G401 (cell line): ENCODE measurements at regions not wholly inside any gene's neighbourhood (a gene's known extent, or its start where the extent isn't known, plus 50 kb on each side); places are given as distances from the start of the nearest gene placed in this dataset.

ENCODE experiments used
- DNase-seq: peaks from one replicate; pipeline ENCODE4 v3.0.0-alpha.2; 2015; ENCODE audit warnings: low spot score
- in situ Hi-C: cut with HindIII; loops from 2 replicates; pipeline ENCODE4 v1.10.0; 2016; ENCODE audit warnings: low sequenced_read_pairs, mixed read lengths

GRCh38 chr7:41842956-41843355 is 140.1 kb upstream of the INHBA start:
- in situ Hi-C loops: no loop called here
- no peak for DNase-seq

GRCh38 chr7:41837916-41838315 is 135.0 kb upstream of the INHBA start:
- in situ Hi-C loops: no loop called here
- DNase-seq: no peak

DNA sequence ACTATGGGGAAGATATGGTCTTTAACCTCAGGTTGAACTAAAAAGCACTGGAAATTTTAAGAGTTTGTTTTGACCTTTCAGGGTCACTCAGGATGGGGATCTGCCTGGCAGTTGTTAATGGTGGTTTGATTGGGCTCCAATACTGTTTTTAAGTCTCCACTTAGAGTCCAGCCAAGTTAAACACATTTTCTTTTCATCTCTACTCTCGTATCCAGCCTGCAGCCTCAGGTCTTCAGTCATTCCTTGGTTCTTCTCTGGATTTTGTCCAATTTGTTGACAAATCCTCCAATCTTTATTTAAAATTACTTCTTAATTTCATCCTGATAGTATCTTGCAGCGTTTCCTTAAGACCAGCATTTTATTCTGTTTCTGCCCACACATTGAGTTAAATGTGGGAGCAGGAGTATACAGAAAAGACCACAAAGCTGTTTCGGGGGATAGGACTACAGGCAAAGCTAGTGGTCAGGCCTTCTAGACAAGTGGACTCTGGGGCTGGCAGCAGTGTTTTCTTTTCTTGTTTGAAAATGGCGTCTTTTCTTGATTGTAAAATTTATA is 133.2 kb upstream of the INHBA start:
- in situ Hi-C loops: no loop called here
- DNase-seq: no peak

DNA sequence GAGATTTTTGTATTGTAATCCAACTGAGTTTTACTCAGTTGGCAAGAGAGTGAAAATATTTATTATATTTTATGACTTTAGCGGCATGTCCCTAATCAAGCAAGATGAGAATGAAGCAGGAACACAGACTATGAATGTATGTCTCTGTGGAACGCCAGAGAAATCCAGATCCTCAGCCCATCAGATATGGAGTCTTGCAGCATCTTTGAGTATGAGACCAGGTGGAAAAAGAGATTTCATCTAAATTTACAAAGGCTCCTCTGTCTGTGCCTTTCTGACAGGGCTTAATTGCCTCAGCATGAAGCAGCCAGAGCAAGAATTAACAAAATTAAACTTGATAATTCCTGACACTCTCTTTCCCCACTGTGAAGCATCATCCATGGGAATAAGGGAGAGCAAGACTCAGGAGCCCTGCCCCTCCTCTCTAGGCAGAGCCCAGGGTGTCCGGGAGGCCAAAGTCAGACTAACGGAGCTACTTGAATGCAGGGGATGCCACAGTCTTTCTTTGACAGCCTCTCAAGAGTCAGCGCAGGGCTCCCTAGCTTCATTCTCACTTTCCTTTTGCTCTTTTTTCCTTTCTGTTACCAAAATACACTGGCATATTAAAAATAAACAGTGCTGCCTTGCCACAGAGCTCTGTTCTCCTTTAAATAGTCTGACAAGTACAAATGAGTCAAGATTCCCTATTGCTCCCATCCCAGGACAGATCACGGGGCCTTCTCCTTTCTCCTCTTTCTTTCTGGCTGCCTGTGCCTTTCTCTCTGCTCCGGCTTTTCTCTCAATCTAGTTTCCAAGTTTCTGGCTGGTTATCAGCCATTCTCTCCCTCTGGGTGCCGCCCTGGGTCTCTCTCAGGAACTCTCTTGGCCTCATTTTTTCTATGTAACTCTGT is 132.2 kb upstream of the INHBA start:
- in situ Hi-C loops: no loop called here
- no peak for DNase-seq

GRCh38 chr7:41832941-41833340 is 130.1 kb upstream of the INHBA start:
- in situ Hi-C loops: no loop called here
- DNase-seq: no peak

- no peak for DNase-seq
- in situ Hi-C loops: no loop called here
Observed at GRCh38 chr7:41830271-41830670, 127.4 kb upstream of the INHBA start.

GRCh38 chr7:41828911-41829310 is 126.0 kb upstream of the INHBA start:
- in situ Hi-C loops: no loop called here
- no peak for DNase-seq

DNA sequence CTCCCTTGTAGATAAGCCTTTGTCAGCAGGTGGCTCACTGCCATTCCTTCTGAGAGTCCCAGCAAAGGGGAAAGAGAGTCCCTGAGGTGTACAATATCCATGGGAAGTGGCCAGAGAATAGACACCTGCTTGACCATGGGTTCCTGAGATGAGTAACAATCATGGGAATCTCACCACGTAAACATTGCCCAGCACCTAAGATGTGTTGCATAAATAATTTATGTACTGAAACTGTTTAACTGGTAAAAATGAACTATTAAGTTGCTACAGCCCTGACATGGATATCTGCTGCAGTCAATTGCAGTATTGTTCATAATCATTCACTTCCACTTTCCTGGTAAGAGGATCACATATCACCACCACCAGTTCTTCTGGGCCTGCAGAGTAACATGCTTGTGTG is 123.8 kb upstream of the INHBA start:
- in situ Hi-C loops: no loop called here
- no peak for DNase-seq

DNA sequence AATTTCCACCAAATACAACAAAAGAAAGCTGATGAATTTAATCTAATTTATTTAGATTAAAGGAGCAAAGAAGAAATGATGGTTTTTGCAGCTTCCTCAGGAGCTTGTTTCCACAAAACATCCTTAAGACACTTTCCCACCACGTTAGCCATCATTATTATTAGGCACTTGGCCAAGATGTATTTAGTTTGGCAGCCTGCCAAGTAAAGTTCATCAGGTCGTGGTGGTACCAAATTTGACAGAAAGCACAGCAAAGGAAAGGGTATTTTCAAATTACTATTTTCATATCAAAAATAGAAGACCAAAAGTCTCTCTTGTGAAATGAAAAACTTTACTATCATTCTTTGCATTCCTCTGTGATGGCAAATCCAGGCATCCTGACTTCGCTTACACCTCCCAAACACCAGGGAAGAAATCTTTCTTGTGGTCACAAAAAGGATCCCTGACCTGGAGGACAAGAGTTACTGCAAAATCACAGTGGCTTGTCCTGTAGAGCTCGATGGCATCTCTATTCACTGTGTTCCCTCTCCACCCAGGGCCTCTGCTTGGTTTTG is 123.1 kb upstream of the INHBA start:
- in situ Hi-C loops: no loop called here
- DNase-seq: no peak

- DNase-seq: no peak
- in situ Hi-C loops: no loop called here
Observed at GRCh38 chr7:41824284-41824683, 121.4 kb upstream of the INHBA start.

DNA sequence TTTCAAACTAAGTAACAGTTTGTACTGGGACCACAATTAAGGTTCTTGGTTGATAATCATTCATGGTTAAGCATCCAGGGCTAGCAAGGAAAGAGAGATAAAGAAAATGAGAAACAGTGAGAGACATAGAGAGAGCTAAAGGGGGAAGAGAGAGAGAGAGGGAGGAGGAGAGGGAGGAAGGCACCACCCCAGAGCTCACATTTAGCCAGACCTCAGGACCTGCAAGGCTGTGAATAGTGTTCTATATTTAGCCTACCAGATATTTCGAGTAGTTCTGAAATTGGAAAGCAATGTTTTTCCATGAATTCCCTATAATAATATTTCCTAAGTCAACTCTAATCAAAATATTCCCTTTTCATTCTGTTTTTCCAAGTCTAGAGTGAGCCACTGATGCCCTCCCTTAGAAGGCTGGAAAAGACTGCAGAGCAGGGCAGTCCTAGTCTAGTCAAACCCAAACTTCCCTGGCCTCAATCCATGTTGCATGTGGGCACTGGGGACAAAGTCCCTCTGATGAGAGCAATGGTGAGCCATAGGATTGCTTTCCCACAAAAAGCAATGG is 119.4 kb upstream of the INHBA start:
- DNase-seq: no peak
- in situ Hi-C loops: no loop called here

DNA sequence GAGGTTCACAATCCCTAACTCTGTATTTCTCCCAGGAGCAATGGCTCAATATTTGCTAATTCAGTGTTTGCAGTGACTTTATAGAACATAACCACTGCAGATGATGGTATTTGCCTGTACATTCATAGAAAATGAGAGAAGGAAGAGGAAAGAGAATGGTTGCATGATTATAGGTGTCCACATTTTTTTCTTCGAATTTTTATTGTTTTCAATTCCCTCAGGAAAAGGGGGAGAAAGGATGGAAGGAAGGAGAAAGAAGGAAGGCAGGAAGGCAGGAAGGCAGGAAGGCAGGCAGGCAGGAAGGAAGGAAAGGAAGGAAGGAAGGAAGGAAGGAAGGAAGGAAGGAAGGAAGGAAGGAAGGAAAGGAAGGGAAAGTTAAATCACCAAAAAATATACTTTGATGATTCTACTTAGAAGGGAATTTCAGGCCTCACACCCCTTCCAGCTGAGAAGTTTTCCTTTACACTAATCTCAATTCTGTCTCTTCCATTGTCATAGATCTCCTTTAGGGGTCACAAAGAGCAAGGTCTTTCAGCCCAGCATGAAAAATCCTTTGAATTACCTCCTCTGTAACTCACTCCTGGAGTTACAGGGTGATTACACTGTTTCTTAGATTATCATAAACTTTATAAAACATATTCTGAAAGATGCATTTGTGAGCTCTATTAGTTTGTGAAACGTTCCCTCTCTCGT is 118.8 kb upstream of the INHBA start:
- in situ Hi-C loops: no loop called here
- no peak for DNase-seq

DNA sequence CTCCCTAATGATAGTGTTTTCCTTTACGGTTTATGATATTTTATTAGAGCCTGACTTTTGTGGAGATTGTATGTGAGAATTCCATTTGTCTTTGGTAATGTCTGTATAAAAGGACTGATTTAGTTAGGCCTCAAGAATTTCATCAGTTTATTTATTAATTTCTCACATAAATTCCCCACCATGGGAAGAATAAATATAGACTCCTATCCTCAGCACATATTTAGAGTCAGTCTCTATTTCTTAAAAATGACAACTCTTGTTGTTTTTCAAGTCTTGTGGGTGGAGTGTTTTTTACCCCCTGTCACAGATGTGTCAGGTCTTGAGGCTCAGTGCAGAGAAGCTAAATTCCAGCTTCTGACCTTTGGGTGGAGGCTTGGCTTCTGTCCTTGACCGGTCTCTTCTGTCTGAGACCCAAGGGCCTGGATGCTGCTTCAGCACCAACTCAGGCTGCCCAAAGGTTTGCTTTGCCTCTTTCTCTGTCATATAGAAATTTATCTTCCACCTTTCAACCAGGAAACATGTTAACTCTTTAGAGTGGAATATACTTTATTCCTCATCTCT is 117.3 kb upstream of the INHBA start:
- in situ Hi-C loops: no loop called here
- DNase-seq: no peak

DNA sequence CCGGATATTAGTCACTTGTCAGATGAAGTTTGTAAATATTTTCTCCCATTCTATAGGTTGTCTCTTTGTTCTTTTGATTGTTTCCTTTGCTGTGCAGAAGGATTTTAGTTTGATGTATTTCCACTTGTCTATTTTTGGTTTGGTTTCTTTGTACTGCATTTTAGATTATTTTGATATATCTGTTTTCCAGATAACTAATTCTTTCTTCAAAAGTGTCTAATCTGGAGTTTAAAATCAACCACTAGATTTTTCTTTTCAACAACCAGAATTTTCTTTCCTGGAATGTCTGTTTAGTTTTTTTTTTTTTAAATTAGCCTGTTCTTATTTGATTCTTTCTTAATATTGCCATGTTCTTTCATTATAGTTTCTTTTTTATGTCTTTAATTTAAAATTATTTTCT is 116.8 kb upstream of the INHBA start:
- in situ Hi-C loops: no loop called here
- no peak for DNase-seq

DNA sequence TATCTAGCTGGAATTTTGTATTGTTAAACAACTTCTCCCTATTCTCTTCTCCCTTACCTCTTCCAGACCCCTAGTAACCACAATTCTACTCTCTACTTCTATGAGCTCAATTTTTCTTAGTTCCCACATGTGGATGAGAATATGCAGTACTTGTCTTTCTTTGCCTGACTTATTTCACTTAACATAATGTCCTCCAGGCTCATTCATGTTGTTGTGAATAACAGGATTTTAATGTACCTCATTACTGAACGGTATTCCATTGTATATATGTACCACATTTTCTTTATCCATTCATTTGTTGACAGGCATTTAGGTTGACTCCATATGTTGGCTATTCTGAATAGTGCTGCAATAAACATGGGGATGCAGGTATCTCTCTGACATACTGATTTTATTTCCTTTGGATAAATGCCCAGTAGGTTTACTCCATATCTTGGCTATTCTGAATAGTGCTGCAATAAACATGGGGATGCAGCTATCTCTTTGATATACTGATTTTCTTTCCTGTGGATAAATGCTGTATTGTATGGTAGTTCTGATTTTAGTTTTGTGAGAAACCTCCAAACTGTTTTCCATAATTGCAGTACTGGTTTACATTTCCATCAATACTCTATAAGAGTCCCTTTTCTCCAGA is 116.0 kb upstream of the INHBA start:
- in situ Hi-C loops: no loop called here
- DNase-seq: no peak

DNA sequence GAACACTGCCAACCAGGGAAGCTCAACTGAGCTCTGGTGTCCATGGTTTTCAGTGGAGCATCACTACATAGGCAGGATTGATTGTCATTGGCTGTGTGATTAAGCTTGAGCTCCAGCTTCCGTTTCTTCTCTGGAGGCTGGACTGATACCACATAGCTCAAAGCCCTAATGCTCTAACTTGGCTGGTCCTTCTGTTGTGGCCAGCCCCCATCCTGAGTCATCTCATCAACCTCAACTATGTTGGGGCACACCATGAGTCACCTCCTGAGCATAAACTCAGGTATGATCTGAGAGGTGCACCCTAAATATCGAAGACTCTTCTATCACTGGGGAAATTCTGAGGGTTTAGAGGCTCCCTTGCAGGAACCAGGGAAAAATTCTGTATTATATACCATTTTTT is 114.5 kb upstream of the INHBA start:
- in situ Hi-C loops: no loop called here

GRCh38 chr7:41816111-41816510 is 113.2 kb upstream of the INHBA start:
- DNase-seq: no peak
- in situ Hi-C loops: no loop called here

More for the DNA sequence above, 114.5 kb upstream of the INHBA start:
- no peak for DNase-seq

DNA sequence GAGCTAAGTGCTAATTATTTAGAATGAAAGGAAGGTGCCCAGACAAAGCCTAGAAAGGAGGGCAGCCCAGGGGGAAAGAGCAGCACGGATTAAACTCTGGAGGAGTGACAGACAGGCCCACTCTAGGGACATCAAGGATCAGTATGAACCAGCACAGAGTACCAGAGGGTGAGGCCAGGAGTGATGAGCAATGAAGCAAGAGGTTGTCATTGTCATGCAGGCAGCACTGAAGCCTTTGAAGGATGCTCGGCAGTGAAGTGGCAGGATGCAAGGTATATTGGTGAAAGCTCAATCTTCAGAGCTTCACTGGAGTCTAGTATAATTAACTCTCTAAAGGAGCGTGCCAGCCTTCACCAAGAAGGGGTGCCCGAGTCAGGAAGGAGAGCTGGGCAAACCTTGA is 112.0 kb upstream of the INHBA start:
- in situ Hi-C loops: no loop called here
- no peak for DNase-seq

DNA sequence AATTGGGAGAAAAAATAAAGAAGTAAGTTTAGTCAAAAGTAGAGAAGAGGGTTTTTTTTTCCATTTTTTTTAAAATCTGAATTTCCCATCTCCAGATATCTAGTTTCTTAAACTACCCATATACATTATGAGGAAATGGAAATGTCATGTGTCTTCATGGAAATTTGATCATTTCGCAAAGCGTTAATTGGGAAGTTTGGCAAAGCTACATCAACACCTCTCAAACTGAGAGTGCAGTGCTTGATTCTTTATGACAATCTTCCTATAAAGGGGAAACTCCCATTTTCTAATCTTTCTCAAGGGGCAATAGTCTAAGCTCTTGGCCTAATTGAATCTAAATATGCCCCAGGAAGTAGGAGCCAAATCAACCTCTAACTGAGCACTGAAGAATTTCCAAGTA is 110.4 kb upstream of the INHBA start:
- in situ Hi-C loops: no loop called here
- no peak for DNase-seq
